HepG2 (cell line): ENCODE measurements at regions not wholly inside any gene's neighbourhood (a gene's known extent, or its start where the extent isn't known, plus 50 kb on each side); places are given as distances from the start of the nearest gene placed in this dataset.

Experiments used
- ATAC-seq: fragments of 200-7000 bp; cut with Tn5 transposase; 3 replicates; pipeline ENCODE4 v1.9.1; 2020; ENCODE audit warnings: mild to moderate bottlenecking, moderate library complexity
- BruUV-seq: library from RNA; stranded (reverse); fragments of 400-500 nt; replicated peaks from 2 replicates; lab custom pipeline; 2021; lab: Mats Ljungman, UMichigan
- CTCF ChIA-PET: fragments of 300-600 bp; formaldehyde crosslinking; extraction: SDS; loops from one replicate; lab custom pipeline; 2021; ENCODE audit warnings: low total read pairs, inconsistent platforms, low intra/inter-chr PET ratio; lab: Yijun Ruan, JAX
- POLR2A ChIA-PET: fragments of 350-600 bp; sonication (Branson Sonifier 250); formaldehyde crosslinking; loops from one replicate; lab custom pipeline; 2020; ENCODE audit warnings: antibody characterized with exemption, inconsistent platforms; lab: Yijun Ruan, JAX
- DNase-seq: peaks from one replicate; pipeline ENCODE4 v3.0.0-alpha.2; 2015; ENCODE audit warnings: low spot score
- FAIRE-seq: peaks from 3 replicates; lab custom pipeline; 2011; peaks lifted over from hg19 to GRCh38; lab: Jason Lieb, UNC
- H2AFZ ChIP-seq: one replicate; pipeline ENCODE4 v1.6.1; 2011; ENCODE audit warnings: low read length, inconsistent platforms
- H3K27ac ChIP-seq: fragments of 300-600 bp; 3 replicates; pipeline ENCODE4 v1.8.0; 2011; ENCODE audit warnings: mixed run types, mild to moderate bottlenecking, mixed read lengths, low read length, inconsistent platforms; ENCODE audit not compliant: insufficient read depth; ENCODE audit errors: extremely low read length
- H3K27me3 ChIP-seq, 2 experiments: fragments of 200-600 bp in 1 of 2; 2 replicates in 1 of 2; 3 replicates in 1 of 2; pipeline versions ENCODE4 v1.6.0 to v1.8.0; 2011; ENCODE audit warnings: low read length in 2 of 2, mild to moderate bottlenecking in 2 of 2, moderate library complexity in 2 of 2, inconsistent platforms in 1 of 2; ENCODE audit not compliant: insufficient read depth in 2 of 2, control insufficient read depth in 1 of 2
- H3K36me3 ChIP-seq, 2 experiments: fragments of 200-600 bp in 1 of 2; replicated peaks in 1 of 2; 2 replicates in 1 of 2; 3 replicates in 1 of 2; pipeline versions ENCODE4 v1.5.1 to v1.8.0; 2011; ENCODE audit warnings: low read length in 2 of 2, inconsistent platforms in 1 of 2; ENCODE audit not compliant: insufficient read depth in 2 of 2, control insufficient read depth in 1 of 2
- H3K4me1 ChIP-seq: 2 replicates; pipeline ENCODE4 v1.5.1; 2012; ENCODE audit warnings: low read length, inconsistent platforms; ENCODE audit not compliant: insufficient read depth
- H3K4me2 ChIP-seq: 2 replicates; pipeline ENCODE4 v1.6.0; 2011; ENCODE audit warnings: low read depth, low read length, inconsistent platforms
- H3K4me3 ChIP-seq, 3 experiments: fragments of 200-600 bp in 1 of 3; sonication (generic), shearing (Covaris generic) in 1 of 3; replicated peaks in 1 of 3; 2 replicates each; pipeline ENCODE4 v1.5.1; 2011 to 2016; ENCODE audit warnings: low read length in 3 of 3, inconsistent platforms in 2 of 3, low read depth in 2 of 3, mild to moderate bottlenecking in 2 of 3, control low read depth in 1 of 3, mixed read lengths in 1 of 3; ENCODE audit not compliant: insufficient read depth in 1 of 3
- H3K79me2 ChIP-seq: one replicate; pipeline ENCODE4 v1.6.1; 2011; ENCODE audit warnings: low read length, inconsistent platforms; ENCODE audit not compliant: insufficient read depth
- H3K9ac ChIP-seq: 2 replicates; pipeline ENCODE4 v1.6.0; 2011; ENCODE audit warnings: mild to moderate bottlenecking, low read depth, low read length, inconsistent platforms; ENCODE audit not compliant: insufficient read depth
- H3K9me3 ChIP-seq: 2 replicates; pipeline ENCODE4 v1.5.1; 2012; ENCODE audit warnings: mild to moderate bottlenecking, low read length
- H4K20me1 ChIP-seq: 2 replicates; pipeline ENCODE4 v1.6.0; 2011; ENCODE audit warnings: inconsistent platforms, mild to moderate bottlenecking, low read length, moderate library complexity; ENCODE audit not compliant: insufficient read depth
- BORCS8-MEF2B ChIP-seq: sonication (generic); formaldehyde crosslinking; IDR thresholded peaks from 2 replicates; pipeline ENCODE4 v1.8.0; 2022; ENCODE audit warnings: mild to moderate bottlenecking, missing genetic modification reagents
- GLI4 ChIP-seq: sonication (generic); formaldehyde crosslinking; IDR thresholded peaks from 2 replicates; pipeline ENCODE4 v1.5.1; 2020; ENCODE audit warnings: missing genetic modification reagents, mild to moderate bottlenecking, moderate library complexity, borderline replicate concordance
- HOXA3 ChIP-seq: sonication (generic); formaldehyde crosslinking; IDR thresholded peaks from 2 replicates; pipeline ENCODE4 v1.5.0; 2020; ENCODE audit warnings: missing genetic modification reagents
- HOXA5 ChIP-seq: sonication (generic); formaldehyde crosslinking; IDR thresholded peaks from 2 replicates; pipeline ENCODE4 v1.4.0; 2020; ENCODE audit warnings: missing genetic modification reagents
- MIER3 ChIP-seq: IDR thresholded peaks from 2 replicates; pipeline ENCODE4 v1.6.1; 2016; ENCODE audit warnings: missing compliant biosample characterization, borderline replicate concordance
- MXD4 ChIP-seq: IDR thresholded peaks from 2 replicates; pipeline ENCODE4 v1.6.1; 2016; ENCODE audit warnings: mild to moderate bottlenecking, missing biosample characterization, missing genetic modification reagents
- NFYB ChIP-seq: sonication (generic); formaldehyde crosslinking; IDR thresholded peaks from 2 replicates; pipeline ENCODE4 v1.4.0; 2020; ENCODE audit warnings: missing genetic modification reagents
- RBAK ChIP-seq: sonication (generic); formaldehyde crosslinking; IDR thresholded peaks from 2 replicates; pipeline ENCODE4 v1.5.1; 2020; ENCODE audit warnings: mild to moderate bottlenecking, missing genetic modification reagents
- REXO4 ChIP-seq: sonication (generic); formaldehyde crosslinking; IDR thresholded peaks from 2 replicates; pipeline ENCODE4 v1.8.0; 2022; ENCODE audit warnings: missing genetic modification reagents, mild to moderate bottlenecking, borderline replicate concordance
- SIX4 ChIP-seq: sonication (generic); formaldehyde crosslinking; IDR thresholded peaks from 2 replicates; pipeline ENCODE4 v1.4.0; 2020; ENCODE audit warnings: missing genetic modification reagents
- TARDBP ChIP-seq: sonication (generic); formaldehyde crosslinking; IDR thresholded peaks from 2 replicates; pipeline ENCODE4 v1.8.0; 2022; ENCODE audit warnings: mild to moderate bottlenecking, missing genetic modification reagents
- ZBTB37 ChIP-seq: sonication (generic); formaldehyde crosslinking; IDR thresholded peaks from 2 replicates; pipeline ENCODE4 v1.4.0; 2020; ENCODE audit warnings: mild to moderate bottlenecking, missing genetic modification reagents
- ZNF292 ChIP-seq: sonication (generic); formaldehyde crosslinking; IDR thresholded peaks from 2 replicates; pipeline ENCODE4 v1.8.1; 2022; ENCODE audit warnings: mild to moderate bottlenecking, low read depth, missing genetic modification reagents, borderline replicate concordance
- ZNF30 ChIP-seq: sonication (generic); formaldehyde crosslinking; IDR thresholded peaks from 2 replicates; pipeline ENCODE4 v1.5.0; 2020; ENCODE audit warnings: mild to moderate bottlenecking, missing genetic modification reagents
- ZNF362 ChIP-seq: sonication (generic); formaldehyde crosslinking; IDR thresholded peaks from 2 replicates; pipeline ENCODE4 v1.4.0; 2020; ENCODE audit warnings: missing genetic modification reagents, mild to moderate bottlenecking, borderline replicate concordance
- ZNF598 ChIP-seq: sonication (generic); formaldehyde crosslinking; IDR thresholded peaks from 2 replicates; pipeline ENCODE4 v1.5.1; 2020; ENCODE audit warnings: mild to moderate bottlenecking, missing genetic modification reagents, borderline replicate concordance
- ZNF879 ChIP-seq: sonication (generic); formaldehyde crosslinking; IDR thresholded peaks from 2 replicates; pipeline ENCODE4 v1.8.1; 2023; ENCODE audit warnings: missing genetic modification reagents
- ZSCAN25 ChIP-seq: sonication (generic); formaldehyde crosslinking; IDR thresholded peaks from 2 replicates; pipeline ENCODE4 v1.8.0; 2022; ENCODE audit warnings: mild to moderate bottlenecking, missing genetic modification reagents
- WGBS: methylation state at CpG from one replicate; pipeline ENCODE4 v1.1.6; 2017; ENCODE audit warnings: low lambda C conversion rate; 5-methylcytosine and 5-hydroxymethylcytosine counted together
- in situ Hi-C: cut with HindIII; loops from 2 replicates; pipeline ENCODE4 v1.10.0; 2017; ENCODE audit warnings: low pct_unique_long_range_greater_than_20kb; ENCODE audit not compliant: extremely low pct_ligation_motif_present
- intact Hi-C: fragments of 100-400 bp; cut with micrococcal nuclease; formaldehyde crosslinking; loops from one replicate; pipeline ENCODE4 v1.10.0; 2022; ENCODE audit not compliant: unreplicated experiment

GRCh38 chr3:157631478-157631877, 128.3 kb upstream of the VEPH1 start:
- no peak overlapping the region for H2AFZ ChIP-seq
- intact Hi-C loops: no loop called here
- no peaks in the 10 kb centered on the region for H4K20me1 ChIP-seq
- no peak overlapping the region for H3K9ac ChIP-seq
- no peaks in the 10 kb centered on the region for H3K36me3 ChIP-seq
- no peak overlapping the region for H3K4me3 ChIP-seq
- ATAC-seq: no peak
- POLR2A ChIA-PET: no interaction called here
- no peak for FAIRE-seq
- no peak overlapping the region for H3K4me2 ChIP-seq
- DNase-seq: no peak
- BruUV-seq: no TSS peak
- in situ Hi-C loops: no loop called here
- no peaks in the 10 kb centered on the region for H3K4me1 ChIP-seq
- no peaks in the 10 kb centered on the region for H3K9me3 ChIP-seq
- H3K79me2 ChIP-seq: no peaks in the 10 kb centered on the region
- WGBS: 1% methylated on average over 8 of the region's 8 CpGs
- CTCF ChIA-PET: no interaction called here
- H3K27me3 ChIP-seq: no peaks in the 10 kb centered on the region
- TF ChIP-seq ZNF30 (CRISPR knock-in tag) (no peak), ZSCAN25 (no peak), RBAK (CRISPR knock-in tag) (no peak), ZNF362 (CRISPR knock-in tag) (no peak), ZNF598 (CRISPR knock-in tag) (no peak), HOXA3 (CRISPR knock-in tag) (no peak), ZNF292 (CRISPR knock-in tag) (no peak), HOXA5 (CRISPR knock-in tag) (no peak)
- TF ChIP-seq, all 625 proteins: peak for 0
- H3K27ac ChIP-seq: no peak overlapping the region

- no peaks in the 10 kb centered on the region for H3K79me2 ChIP-seq
- intact Hi-C loops (no loop called here), in situ Hi-C loops (no loop called here)
- H3K36me3 ChIP-seq: no peaks in the 10 kb centered on the region
- H3K4me1 ChIP-seq: no peaks in the 10 kb centered on the region
- H2AFZ ChIP-seq: no peak overlapping the region
- 0% methylated on average over 2 of the region's 3 CpGs for WGBS
- DNase-seq (no peak), FAIRE-seq (no peak), ATAC-seq (no peak)
- H3K27ac ChIP-seq: no peak overlapping the region
- no peak overlapping the region for H3K9ac ChIP-seq
- POLR2A ChIA-PET: no interaction called here
- CTCF ChIA-PET: no interaction called here
- no peaks in the 10 kb centered on the region; a peak in 1 of 5 replicates for H3K27me3 ChIP-seq
- no TSS peak for BruUV-seq
- H3K4me3 ChIP-seq: no peak overlapping the region
- H3K4me2 ChIP-seq: no peak overlapping the region
- H4K20me1 ChIP-seq: no peaks in the 10 kb centered on the region
- H3K9me3 ChIP-seq: no peaks in the 10 kb centered on the region
- no peak for TF ChIP-seq SIX4 (CRISPR knock-in tag)
- TF ChIP-seq MXD4 (CRISPR knock-in tag): no peak
- no peak for TF ChIP-seq BORCS8-MEF2B (CRISPR knock-in tag)
- no peak for TF ChIP-seq ZBTB37 (CRISPR knock-in tag)
- TF ChIP-seq MIER3 (CRISPR knock-in tag): no peak
- TF ChIP-seq NFYB (CRISPR knock-in tag): no peak
- no peak for TF ChIP-seq REXO4 (CRISPR knock-in tag)
- TF ChIP-seq GLI4 (CRISPR knock-in tag): no peak
- TF ChIP-seq TARDBP (CRISPR knock-in tag): no peak
- no peak for TF ChIP-seq ZNF879 (CRISPR knock-in tag)
These were observed 123.6 kb upstream of the VEPH1 start for GRCh38 chr3:157626817-157627216.
